ENCODE measurements at regions not wholly inside any gene's neighbourhood (a gene's known extent, or its start where the extent isn't known, plus 50 kb on each side); places are given as distances from the start of the nearest gene placed in this dataset.
"Not testable (repeated sequence)": the region's sequence is repeated elsewhere in the genome, so short reads cannot be mapped to it uniquely, and the experiment has no call there.

- no peak for DNase-seq (ENCODE audit: extremely low read depth, low read depth)
- TF ChIP-seq CTCF (IDR thresholded peaks at IDR 0.05; ENCODE audit: low read depth, low read length): no peak
Observed at GRCh38 chr5:17070647-17071046, 134.6 kb upstream of the MYO10 start.

- DNase-seq (ENCODE audit: extremely low read depth, low read depth): no peak
- no peak for TF ChIP-seq CTCF (IDR thresholded peaks at IDR 0.05; ENCODE audit: low read depth, low read length)
Observed at GRCh38 chr5:17075236-17075635, 139.1 kb upstream of the MYO10 start.

- TF ChIP-seq CTCF (IDR thresholded peaks at IDR 0.05; ENCODE audit: low read depth, low read length): no peak
- DNase-seq (ENCODE audit: extremely low read depth, low read depth): no peak
Observed at GRCh38 chr5:17076272-17076671, 140.2 kb upstream of the MYO10 start.

GRCh38 chr5:17077440-17078233 lies 139.8 kb upstream of the BASP1 start:
- no peak for DNase-seq (ENCODE audit: extremely low read depth, low read depth)
- no peak for TF ChIP-seq CTCF (IDR thresholded peaks at IDR 0.05; ENCODE audit: low read depth, low read length)

GRCh38 chr5:17079562-17079961 lies 137.9 kb upstream of the BASP1 start:
- TF ChIP-seq CTCF (IDR thresholded peaks at IDR 0.05; ENCODE audit: low read depth, low read length): no peak

GRCh38 chr5:17080361-17080760 lies 137.1 kb upstream of the BASP1 start:
- no peak for TF ChIP-seq CTCF (IDR thresholded peaks at IDR 0.05; ENCODE audit: low read depth, low read length)
- no peak for DNase-seq (ENCODE audit: extremely low read depth, low read depth)

More at GRCh38 chr5:17079562-17079961, 137.9 kb upstream of the BASP1 start:
- no peak for DNase-seq (ENCODE audit: extremely low read depth, low read depth)

GRCh38 chr5:17081142-17081541 lies 136.3 kb upstream of the BASP1 start:
- peak; percentile 24 for TF ChIP-seq CTCF (IDR thresholded peaks at IDR 0.05; ENCODE audit: low read depth, low read length)
- DNase-seq (ENCODE audit: extremely low read depth, low read depth): peak; percentile 49

GRCh38 chr5:17083276-17083675 lies 134.2 kb upstream of the BASP1 start:
- not testable (repeated sequence) for DNase-seq (ENCODE audit: extremely low read depth, low read depth)

All from AG09319 (cell line).